Natural killer cell (primary cell): ENCODE measurements at regions not wholly inside any gene's neighbourhood (a gene's known extent, or its start where the extent isn't known, plus 50 kb on each side); places are given as distances from the start of the nearest gene placed in this dataset.

ENCODE experiments used
- ATAC-seq, 3 donors: fragments of 150-1000 bp in 2 of 3; fragments of 200-7000 bp in 1 of 3; cut with Tn5 transposase; 1 replicate in 1 of 3; 2 replicates in 2 of 3; pipeline ENCODE4 v1.10.0; 2021; ENCODE audit warnings: mild to moderate bottlenecking in 2 of 3, moderate library complexity in 2 of 3
- DNase-seq, 2 donors: peaks; one replicate each; pipeline versions ENCODE4 v3.0.0 to v3.0.0-alpha.2; 2013 to 2021; ENCODE audit warnings: mixed read lengths in 1 of 2
- H3K27ac ChIP-seq: one replicate; pipeline ENCODE4 v1.5.1; 2013; ENCODE audit warnings: mild to moderate bottlenecking, low read length
- H3K27me3 ChIP-seq: one replicate; pipeline ENCODE4 v1.6.1; 2013; ENCODE audit warnings: low read length; ENCODE audit not compliant: control insufficient read depth, insufficient read depth
- H3K36me3 ChIP-seq: one replicate; pipeline ENCODE4 v1.6.1; 2013; ENCODE audit warnings: low read length; ENCODE audit not compliant: control insufficient read depth, insufficient read depth
- H3K4me1 ChIP-seq: one replicate; pipeline ENCODE4 v1.6.1; 2013; ENCODE audit warnings: low read length; ENCODE audit not compliant: control insufficient read depth, insufficient read depth
- H3K4me3 ChIP-seq: one replicate; pipeline ENCODE4 v1.5.1; 2013; ENCODE audit warnings: low read length
- H3K9me3 ChIP-seq: one replicate; pipeline ENCODE4 v1.6.1; 2013; ENCODE audit warnings: low read length; ENCODE audit not compliant: control insufficient read depth, insufficient read depth
- H3K27ac Mint-ChIP-seq, 2 donors: one replicate each; pipeline ENCODE4 v1.8.0; 2022; ENCODE audit warnings: mild to moderate bottlenecking in 2 of 2, mixed read lengths in 2 of 2, moderate library complexity in 1 of 2
- H3K27me3 Mint-ChIP-seq, 2 donors: one replicate each; pipeline ENCODE4 v1.8.0; 2022; ENCODE audit warnings: low read depth in 2 of 2, mixed read lengths in 2 of 2
- H3K36me3 Mint-ChIP-seq: one replicate; pipeline ENCODE4 v1.8.0; 2022; ENCODE audit warnings: mixed read lengths
- H3K4me1 Mint-ChIP-seq, 2 donors: one replicate each; pipeline ENCODE4 v1.8.0; 2022; ENCODE audit warnings: mixed read lengths in 2 of 2
- H3K4me3 Mint-ChIP-seq: one replicate; pipeline ENCODE4 v1.8.0; 2022; ENCODE audit warnings: mild to moderate bottlenecking, moderate library complexity, mixed read lengths
- H3K9me3 Mint-ChIP-seq, 2 donors: one replicate each; pipeline ENCODE4 v1.8.0; 2022; ENCODE audit warnings: mixed read lengths in 2 of 2
- CTCF ChIP-seq: fragments of 200-600 bp; IDR thresholded peaks from one replicate; pipeline ENCODE4 v1.8.0; 2022; ENCODE audit warnings: antibody characterized with exemption
- WGBS: methylation state at CpG from one replicate; pipeline ENCODE4 v1.1.7; 2013; ENCODE audit warnings: missing lambda C conversion rate; ENCODE audit not compliant: insufficient coverage; 5-methylcytosine and 5-hydroxymethylcytosine counted together
- intact Hi-C: fragments of 100-400 bp; cut with micrococcal nuclease; formaldehyde crosslinking; loops from one replicate; pipeline ENCODE4 v1.14.2; 2022

GRCh38 chr5:144577676-144578075 is 407.0 kb downstream of the KCTD16 start:
- no peak for TF ChIP-seq CTCF

DNA sequence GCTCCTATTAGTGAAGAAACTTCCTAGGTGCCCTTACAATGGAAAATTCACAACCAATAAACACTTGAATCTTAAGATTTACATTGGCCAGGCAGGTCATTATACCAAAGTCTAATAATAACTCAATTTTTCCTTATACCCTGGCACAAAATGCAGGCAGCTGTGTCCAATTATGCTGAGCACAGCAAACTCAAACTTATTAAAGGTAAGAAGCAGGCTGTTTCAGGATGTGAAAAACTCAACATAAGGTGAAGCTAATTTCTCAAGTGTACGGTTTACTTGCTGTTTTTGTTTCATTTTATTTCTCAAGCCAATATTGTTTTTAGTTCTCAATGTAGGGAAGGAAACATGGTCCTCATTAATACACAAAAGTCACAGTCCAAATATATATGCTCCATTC is 405.1 kb downstream of the KCTD16 start:
- ATAC-seq (no peak), DNase-seq (no peak)
- no peaks in the 10 kb centered on the region for H3K4me1 ChIP-seq
- H3K4me3 ChIP-seq: no peak overlapping the region
- Mint-ChIP-seq H3K27me3 (no peaks in the 10 kb centered on the region), H3K27ac (no peak overlapping the region), H3K4me1 (no peaks in the 10 kb centered on the region), H3K9me3 (peaks cover 14 to 19% of the 10 kb centered on the region in 2 donors), H3K36me3 (peaks cover 10% of the 10 kb centered on the region), H3K4me3 (no peak overlapping the region)
- no peak overlapping the region for H3K27ac ChIP-seq
- H3K9me3 ChIP-seq: peaks cover 2% of the 10 kb centered on the region
- H3K27me3 ChIP-seq: no peaks in the 10 kb centered on the region
- no peaks in the 10 kb centered on the region for H3K36me3 ChIP-seq
- TF ChIP-seq CTCF: no peak
- intact Hi-C loops: no loop called here
- WGBS: no CpG with 5 or more reads among the region's 1 CpG

More at GRCh38 chr5:144577676-144578075, 407.0 kb downstream of the KCTD16 start:
- no peak overlapping the region for H3K27ac Mint-ChIP-seq
- no peak overlapping the region for H3K4me3 Mint-ChIP-seq
- H3K9me3 ChIP-seq: no peaks in the 10 kb centered on the region
- no peak overlapping the region for H3K27ac ChIP-seq
- H3K36me3 Mint-ChIP-seq: peaks cover 10% of the 10 kb centered on the region
- no peaks in the 10 kb centered on the region for H3K27me3 Mint-ChIP-seq
- H3K27me3 ChIP-seq: no peaks in the 10 kb centered on the region
- H3K4me1 ChIP-seq: no peaks in the 10 kb centered on the region
- DNase-seq (no peak), ATAC-seq (no peak)
- no peaks in the 10 kb centered on the region for H3K4me1 Mint-ChIP-seq
- no peaks in the 10 kb centered on the region for H3K36me3 ChIP-seq
- intact Hi-C loops: no loop called here
- peaks cover 14 to 20% of the 10 kb centered on the region in 2 donors for H3K9me3 Mint-ChIP-seq
- no peak overlapping the region for H3K4me3 ChIP-seq
- WGBS: 88% methylated on average over 2 of the region's 3 CpGs

DNA sequence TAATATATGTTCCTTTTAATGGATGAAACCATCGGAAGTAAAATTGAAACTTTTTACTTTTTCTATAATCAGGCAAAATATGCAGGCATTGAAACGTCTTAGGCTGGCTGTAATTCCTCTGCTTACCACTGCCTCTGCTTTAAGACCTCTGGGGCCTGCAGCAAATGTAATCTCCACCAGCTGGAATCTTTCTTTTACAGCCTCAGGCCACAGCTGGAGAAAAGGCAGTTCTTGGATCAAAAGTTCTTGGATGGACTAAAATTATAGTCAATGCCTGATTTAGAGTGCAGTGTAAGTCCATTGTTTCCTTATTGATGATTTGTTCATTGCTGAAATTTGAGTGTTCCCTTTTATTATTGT is 396.7 kb downstream of the KCTD16 start:
- no peaks in the 10 kb centered on the region for H3K36me3 ChIP-seq
- peaks cover 11% of the 10 kb centered on the region for H3K9me3 ChIP-seq
- no peak for TF ChIP-seq CTCF
- no peak for DNase-seq
- intact Hi-C loops: no loop called here
- Mint-ChIP-seq H3K27ac (no peak overlapping the region), H3K4me1 (no peaks in the 10 kb centered on the region), H3K36me3 (peaks cover 18% of the 10 kb centered on the region), H3K4me3 (no peak overlapping the region), H3K27me3 (no peaks in the 10 kb centered on the region), H3K9me3 (peaks cover 12 to 13% of the 10 kb centered on the region in 2 donors)
- H3K4me1 ChIP-seq: no peaks in the 10 kb centered on the region
- ATAC-seq: no peak
- H3K27me3 ChIP-seq: no peaks in the 10 kb centered on the region
- WGBS: 71% methylated on average over 2 of the region's 2 CpGs
- H3K27ac ChIP-seq: no peak overlapping the region
- H3K4me3 ChIP-seq: no peak overlapping the region

- Mint-ChIP-seq H3K27me3 (no peaks in the 10 kb centered on the region), H3K36me3 (peaks cover 18% of the 10 kb centered on the region), H3K4me1 (no peaks in the 10 kb centered on the region), H3K4me3 (no peak overlapping the region), H3K9me3 (peaks cover 12 to 13% of the 10 kb centered on the region in 2 donors), H3K27ac (no peak overlapping the region)
- no peaks in the 10 kb centered on the region for H3K4me1 ChIP-seq
- ATAC-seq (no peak), DNase-seq (no peak)
- no peak overlapping the region for H3K4me3 ChIP-seq
- intact Hi-C loops: no loop called here
- TF ChIP-seq CTCF: no peak
- no peak overlapping the region for H3K27ac ChIP-seq
- peaks cover 11% of the 10 kb centered on the region for H3K9me3 ChIP-seq
- 97% methylated on average over 2 of the region's 3 CpGs for whole genome bisulfite sequencing
- H3K36me3 ChIP-seq: no peaks in the 10 kb centered on the region
- no peaks in the 10 kb centered on the region for H3K27me3 ChIP-seq
Observed at GRCh38 chr5:144566747-144567420, 396.2 kb downstream of the KCTD16 start.
